C4-2B (cell line): ENCODE measurements at regions not wholly inside any gene's neighbourhood (a gene's known extent, or its start where the extent isn't known, plus 50 kb on each side); places are given as distances from the start of the nearest gene placed in this dataset.

Experiments
- H3K27ac ChIP-seq: fragments of 450-650 bp; 2 replicates; pipeline ENCODE4 v1.5.1; 2017
- CTCF ChIP-seq: fragments of 450-650 bp; conservative IDR thresholded peaks from 2 replicates; pipeline ENCODE4 v1.5.1; 2017; ENCODE audit warnings: mild to moderate bottlenecking
- ZFX ChIP-seq: fragments of 450-650 bp; IDR thresholded peaks from 2 replicates; pipeline ENCODE4 v1.6.1; 2017

- no peak for TF ChIP-seq ZFX
- no peak for TF ChIP-seq CTCF
- H3K27ac ChIP-seq = no peak overlapping the region
These were observed 236.6 kb upstream of the GYPC start for GRCh38 chr2:126419403-126419802.

DNA sequence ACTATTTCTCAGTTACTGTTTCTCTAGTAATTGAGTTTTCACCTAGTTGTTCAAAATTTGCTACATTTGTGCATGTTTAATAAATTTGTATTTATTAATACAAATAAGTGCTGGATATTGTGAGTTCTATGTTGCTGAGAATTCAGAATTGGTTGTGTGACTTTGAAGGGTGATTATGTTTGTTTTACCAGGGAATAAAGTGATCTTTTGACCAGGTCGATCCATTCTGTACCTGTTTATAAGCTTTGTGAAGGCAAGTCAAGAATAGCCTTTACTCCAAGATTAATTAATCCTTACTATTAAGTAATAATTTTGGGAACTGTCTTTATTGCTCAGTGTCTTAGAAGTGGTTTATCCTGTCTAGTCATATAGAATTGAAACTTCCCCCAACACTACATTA, 230.0 kb upstream of the GYPC start:
- H3K27ac ChIP-seq = no peak overlapping the region
- TF ChIP-seq CTCF = no peak
- TF ChIP-seq ZFX = no peak

DNA sequence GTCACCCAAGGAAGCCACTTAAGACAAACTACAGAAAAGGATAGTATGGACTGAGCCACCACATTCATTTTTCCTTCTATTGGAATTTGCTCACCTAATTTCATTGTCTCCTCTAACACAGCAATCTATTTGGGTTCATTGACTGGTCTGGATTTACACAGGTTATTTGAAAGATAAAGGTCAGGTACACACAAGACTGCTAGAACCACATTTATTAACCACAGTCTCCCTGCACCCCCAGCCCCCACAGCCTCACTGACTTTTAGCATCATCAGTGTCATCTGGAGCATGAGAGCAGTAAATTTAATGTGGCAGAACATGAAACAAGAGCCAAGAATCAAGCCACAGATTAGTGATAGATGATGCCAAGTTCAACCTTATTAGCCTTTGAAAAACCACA, 226.9 kb upstream of the GYPC start:
- TF ChIP-seq ZFX (no peak), CTCF (no peak)
- no peak overlapping the region for H3K27ac ChIP-seq

DNA sequence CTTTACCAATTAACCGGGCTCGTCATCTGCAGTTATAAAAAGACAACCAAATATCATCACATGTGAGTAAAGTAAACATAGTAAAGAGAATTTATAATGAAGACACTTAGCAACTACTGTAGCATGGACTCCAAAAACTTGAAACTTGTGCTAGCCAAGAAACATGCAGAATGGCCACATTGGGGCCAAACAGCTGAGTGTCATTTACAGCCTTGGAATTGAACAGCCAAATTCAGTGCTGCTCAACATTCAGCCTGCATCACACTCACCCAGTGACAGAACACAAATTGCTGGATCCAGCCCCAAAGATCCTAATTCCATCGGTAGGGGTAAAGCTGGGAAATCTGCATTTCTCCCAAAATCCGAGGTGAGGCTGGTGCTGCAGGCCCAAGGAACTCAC, 224.8 kb upstream of the GYPC start:
- no peak for TF ChIP-seq CTCF
- H3K27ac ChIP-seq = no peak overlapping the region

GRCh38 chr2:126436411-126436810, 219.5 kb upstream of the GYPC start:
- no peak overlapping the region for H3K27ac ChIP-seq

DNA sequence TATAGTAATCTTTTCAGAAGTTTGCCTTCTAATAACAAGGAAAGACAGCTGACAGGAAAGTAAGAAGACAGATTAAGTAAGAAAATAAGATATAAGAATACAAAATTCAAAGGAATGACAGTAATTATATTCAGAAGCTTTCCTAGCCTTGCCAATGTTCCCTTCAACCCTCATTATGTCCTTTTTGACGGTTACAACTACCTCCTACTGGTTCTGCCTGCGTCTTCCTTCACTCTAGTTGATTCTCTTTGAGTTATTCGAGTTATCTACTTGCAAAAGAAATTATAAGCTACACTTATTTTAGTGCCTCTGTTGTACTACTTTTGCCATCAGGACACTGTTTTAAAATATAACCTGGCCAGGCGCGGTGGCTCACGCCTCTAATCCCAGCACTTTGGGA, 218.9 kb upstream of the GYPC start:
- H3K27ac ChIP-seq = no peak overlapping the region
- TF ChIP-seq ZFX (no peak), CTCF (no peak)

More at GRCh38 chr2:126436411-126436810, 219.5 kb upstream of the GYPC start:
- TF ChIP-seq CTCF = no peak
- no peak for TF ChIP-seq ZFX

DNA sequence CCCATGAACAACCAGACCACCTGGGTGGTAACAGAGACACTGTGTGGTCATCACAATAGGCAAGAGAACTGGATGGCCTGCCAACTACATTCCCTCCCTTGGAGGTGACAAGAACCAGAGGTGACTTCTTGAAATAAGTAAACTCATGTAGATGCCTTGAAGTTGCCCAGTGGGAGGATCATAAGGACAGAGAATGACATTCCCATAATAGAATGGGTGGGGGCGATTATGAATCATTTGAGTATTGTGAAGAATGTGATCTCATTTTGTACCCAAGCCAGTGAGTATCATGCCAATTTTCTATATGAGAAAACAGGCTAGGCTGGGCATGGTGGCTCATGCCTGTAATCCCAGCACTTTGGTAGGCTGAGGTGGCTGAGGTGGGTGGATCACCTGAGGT, 211.4 kb upstream of the GYPC start:
- H3K27ac ChIP-seq = no peak overlapping the region
- TF ChIP-seq ZFX (no peak), CTCF (no peak)
